GM12878 (cell line): ENCODE measurements at regions not wholly inside any gene's neighbourhood (a gene's known extent, or its start where the extent isn't known, plus 50 kb on each side); places are given as distances from the start of the nearest gene placed in this dataset.
A peak's percentile ranks its signal among the peaks of the same experiment; 100 is the strongest.

Source experiments
- ATAC-seq: fragments of 200-7000 bp; cut with Tn5 transposase; 3 replicates; pipeline ENCODE4 v1.9.1; 2020; ENCODE audit warnings: mild to moderate bottlenecking, moderate library complexity
- BruUV-seq: library from RNA; stranded (reverse); fragments of 400-500 nt; replicated peaks from 2 replicates; lab custom pipeline; 2021; lab: Mats Ljungman, UMichigan
- CTCF ChIA-PET: fragments of 300-600 bp; sonication (Branson Sonifier 250); formaldehyde crosslinking; extraction: SDS; loops from one replicate; lab custom pipeline; 2021; ENCODE audit warnings: inconsistent platforms; lab: Yijun Ruan, JAX
- POLR2A ChIA-PET: fragments of 350-600 bp; formaldehyde crosslinking; extraction: SDS; loops from one replicate; lab custom pipeline; 2021; ENCODE audit warnings: inconsistent platforms; lab: Charles Lee
- RAD21 ChIA-PET: fragments of 300-600 bp; sonication (Branson Sonifier 250); formaldehyde crosslinking; loops from one replicate; lab custom pipeline; 2023; ENCODE audit warnings: antibody characterized with exemption; ENCODE audit not compliant: unreplicated experiment; lab: Charles Lee
- SMC1A ChIA-PET: fragments of 300-600 bp; sonication (Branson Sonifier 250); formaldehyde crosslinking; loops from one replicate; lab custom pipeline; 2023; ENCODE audit not compliant: unreplicated experiment, uncharacterized antibody; lab: Charles Lee
- DNase-seq: peaks from one replicate; pipeline ENCODE4 v3.0.0-alpha.2; 2011; ENCODE audit warnings: low read depth, low spot score
- FAIRE-seq: peaks from 3 replicates; lab custom pipeline; 2011; peaks lifted over from hg19 to GRCh38; lab: Jason Lieb, UNC
- H2AFZ ChIP-seq: 2 replicates; pipeline ENCODE4 v1.6.0; 2011; ENCODE audit warnings: low read depth, low read length, control low read depth; ENCODE audit not compliant: control insufficient read depth
- H3K27ac ChIP-seq: 2 replicates; pipeline ENCODE4 v1.5.1; 2011; ENCODE audit warnings: control low read depth; ENCODE audit not compliant: control insufficient read depth, insufficient read depth
- H3K27me3 ChIP-seq, 2 experiments: replicated peaks in 1 of 2; 2 replicates each; pipeline versions ENCODE4 v1.6.0 to v1.6.1; 2011; ENCODE audit warnings: low read length in 1 of 2; ENCODE audit not compliant: control insufficient read depth in 2 of 2, insufficient read depth in 2 of 2
- H3K36me3 ChIP-seq, 2 experiments: 2 replicates each; pipeline ENCODE4 v1.5.1; 2011; ENCODE audit warnings: low read length in 1 of 2; ENCODE audit not compliant: control insufficient read depth in 2 of 2, insufficient read depth in 2 of 2
- H3K4me1 ChIP-seq: 2 replicates; pipeline ENCODE4 v1.6.1; 2011; ENCODE audit warnings: mild to moderate bottlenecking, low read length, moderate library complexity, mixed read lengths; ENCODE audit not compliant: control insufficient read depth, insufficient read depth
- H3K4me2 ChIP-seq: 2 replicates; pipeline ENCODE4 v1.6.0; 2011; ENCODE audit warnings: control low read depth; ENCODE audit not compliant: control insufficient read depth, insufficient read depth
- H3K4me3 ChIP-seq: fragments of 200-600 bp; sonication (generic); 2 replicates; pipeline ENCODE4 v1.5.1; 2016
- H3K79me2 ChIP-seq: 2 replicates; pipeline ENCODE4 v1.6.0; 2011; ENCODE audit warnings: low read length; ENCODE audit not compliant: control insufficient read depth, insufficient read depth
- H3K9ac ChIP-seq: 2 replicates; pipeline ENCODE4 v1.8.0; 2011; ENCODE audit warnings: low read length, control low read depth, mixed read lengths; ENCODE audit not compliant: control insufficient read depth, insufficient read depth
- H3K9me3 ChIP-seq: replicated peaks from 3 replicates; pipeline ENCODE4 v1.5.1; 2011; ENCODE audit warnings: mild to moderate bottlenecking, low read length; ENCODE audit not compliant: control insufficient read depth, insufficient read depth
- H4K20me1 ChIP-seq: 2 replicates; pipeline ENCODE4 v1.6.0; 2011; ENCODE audit not compliant: control insufficient read depth, insufficient read depth
- PAX8 ChIP-seq: fragments of 450-650 bp; IDR thresholded peaks from 2 replicates; pipeline ENCODE4 v1.6.1; 2017; ENCODE audit warnings: mild to moderate bottlenecking, moderate library complexity
- ZBTB33 ChIP-seq: fragments of 450-650 bp; IDR thresholded peaks from 2 replicates; pipeline ENCODE4 v1.6.1; 2017; ENCODE audit warnings: mild to moderate bottlenecking
- WGBS: methylation state at CpG from one replicate; pipeline ENCODE4 v1.1.6; 2016; ENCODE audit warnings: low lambda C conversion rate; ENCODE audit not compliant: insufficient replicate concordance, insufficient coverage; ENCODE audit errors: missing lambda C conversion rate; 5-methylcytosine and 5-hydroxymethylcytosine counted together
- in situ Hi-C: fragments of 300-500 bp; cut with MboI; formaldehyde crosslinking; loops from 9 replicates; pipeline ENCODE4 v1.14.3; 2018; ENCODE audit warnings: mixed read lengths
- intact Hi-C: fragments of 100-400 bp; cut with micrococcal nuclease; formaldehyde crosslinking; loops from one replicate; pipeline ENCODE4 v1.14.2; 2022; ENCODE audit not compliant: unreplicated experiment

- Histone ChIP-seq H3K4me1 (no peaks in the 10 kb centered on the region), H3K36me3 (no peaks in the 10 kb centered on the region), H3K27ac (no peak overlapping the region), H3K4me3 (no peak overlapping the region), H3K9me3 (no peaks in the 10 kb centered on the region), H3K9ac (no peak overlapping the region), H3K4me2 (0 out of 2 replicates have a peak overlapping the region, but pooled peaks have one; percentile 22), H2AFZ (no peak overlapping the region; the same call in 1 of the 2 replicates), H3K79me2 (no peaks in the 10 kb centered on the region), H3K27me3 (no peaks in the 10 kb centered on the region; a peak in 1 of 4 replicates), H4K20me1 (no peaks in the 10 kb centered on the region)
- DNase-seq (no peak), FAIRE-seq (no peak), ATAC-seq (no peak; the same call in 2 of the 3 replicates)
- POLR2A ChIA-PET: no interaction called here
- BruUV-seq: no TSS peak
- TF ChIP-seq PAX8: no peak
- TF ChIP-seq ZBTB33: no peak
- RAD21 ChIA-PET: interaction anchor here (1.5 kb wide), 1 partner anchor 146 kb away, joined by 6 read pairs; the partner anchor contains the start of gene CD164
- WGBS: 39% methylated on average over 12 of the region's 12 CpGs
- intact Hi-C loops (no loop called here), in situ Hi-C loops (no loop called here)
- SMC1A ChIA-PET: interaction anchor here (1.7 kb wide), 1 partner anchor 146 kb away, joined by 7 read pairs; no protein-coding TSS in a partner anchor
- CTCF ChIA-PET: interaction anchor here (0.9 to 1.4 kb wide), 4 partner anchors 30 to 146 kb away, joined by 3 to 6 read pairs (median 4); no protein-coding TSS in a partner anchor
These were observed 142.0 kb downstream of the CEP57L1 start for GRCh38 chr6:109237077-109237985.
